ENCODE measurements at regions not wholly inside any gene's neighbourhood (a gene's known extent, or its start where the extent isn't known, plus 50 kb on each side); places are given as distances from the start of the nearest gene placed in this dataset.

GRCh38 chr14:40417777-40418401, 985.7 kb upstream of the FBXO33 start:
- H4K12ac ChIP-seq (ENCODE audit: low read depth, low read length): no peak overlapping the region
- H2BK12ac ChIP-seq (ENCODE audit: low read length): no peak overlapping the region
- H3K27ac ChIP-seq (ENCODE audit: low read depth, low read length): no peak overlapping the region
- H3K14ac ChIP-seq (ENCODE audit: low read length): no peak overlapping the region
- no peak overlapping the region for H4K91ac ChIP-seq (ENCODE audit: low read depth, low read length)
- no peaks in the 10 kb centered on the region for H3K9me3 ChIP-seq (ENCODE audit: insufficient read depth, low read depth, low read length)
- no peaks in the 10 kb centered on the region for H3K79me1 ChIP-seq (ENCODE audit: low read length)
- no peak overlapping the region for H3K9ac ChIP-seq (ENCODE audit: low read length)
- no peak overlapping the region for H2BK5ac ChIP-seq (ENCODE audit: low read depth, low read length, poor library complexity)
- no peak overlapping the region for H2AK5ac ChIP-seq (ENCODE audit: low read length)
- H3K18ac ChIP-seq (ENCODE audit: low read length): no peak overlapping the region
- no CpG with 5 or more reads among the region's 6 CpGs for WGBS (ENCODE audit: extremely low coverage, insufficient coverage, insufficient read length)
- no peak overlapping the region for H3K4me3 ChIP-seq (ENCODE audit: low read depth, low read length)
- no peak overlapping the region for H2BK120ac ChIP-seq (ENCODE audit: insufficient read depth, low read length, poor library complexity)
- H2AFZ ChIP-seq (ENCODE audit: insufficient read depth, low read length, poor library complexity): no peak overlapping the region
- H3K36me3 ChIP-seq (ENCODE audit: control insufficient read depth in 1 of 2, insufficient read depth in 2 of 2, low read length in 2 of 2): no peaks in the 10 kb centered on the region
- no peak overlapping the region for H3K23ac ChIP-seq (ENCODE audit: low read length)
- H3K4ac ChIP-seq (ENCODE audit: low read depth, low read length): no peak overlapping the region
- peak in 1 of 2 donors; percentile 63 for DNase-seq
- no peak overlapping the region for H3K4me2 ChIP-seq (ENCODE audit: low read length)
- no peak overlapping the region for H4K8ac ChIP-seq (ENCODE audit: low read depth, low read length)
- no peaks in the 10 kb centered on the region for H3K27me3 ChIP-seq (ENCODE audit: insufficient read depth, low read length)
- H3K79me2 ChIP-seq (ENCODE audit: control insufficient read depth, insufficient read depth, low read length, poor library complexity): no peaks in the 10 kb centered on the region
- H3K4me1 ChIP-seq (ENCODE audit: control insufficient read depth in 1 of 2, insufficient read depth in 2 of 2, low read length in 2 of 2): no peaks in the 10 kb centered on the region

DNA sequence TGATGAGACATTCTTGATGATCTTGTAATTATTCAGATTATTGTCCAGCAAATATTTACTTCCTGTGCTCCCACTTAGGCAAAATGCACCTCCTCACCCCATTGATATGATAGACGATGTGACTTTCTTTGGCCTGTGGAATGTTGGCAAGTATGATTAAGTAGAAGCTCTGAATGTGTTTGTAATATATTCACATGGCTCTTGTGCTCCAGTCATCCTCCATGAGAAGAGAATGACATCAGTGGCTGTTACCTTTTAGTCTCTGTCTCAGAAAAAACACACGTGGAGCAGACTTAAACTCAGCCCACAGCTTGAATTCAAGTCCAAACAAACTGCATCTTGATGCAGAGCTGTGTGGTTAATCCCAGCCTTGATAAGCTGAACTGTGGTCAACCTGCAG, 984.3 kb upstream of the FBXO33 start:
- H2BK120ac ChIP-seq (ENCODE audit: insufficient read depth, low read length, poor library complexity): no peak overlapping the region
- no peak overlapping the region for H4K12ac ChIP-seq (ENCODE audit: low read depth, low read length)
- no peaks in the 10 kb centered on the region for H3K79me1 ChIP-seq (ENCODE audit: low read length)
- H3K27ac ChIP-seq (ENCODE audit: low read depth, low read length): no peak overlapping the region
- no peak overlapping the region for H3K14ac ChIP-seq (ENCODE audit: low read length)
- no peaks in the 10 kb centered on the region for H3K27me3 ChIP-seq (ENCODE audit: insufficient read depth, low read length)
- no peaks in the 10 kb centered on the region for H3K79me2 ChIP-seq (ENCODE audit: control insufficient read depth, insufficient read depth, low read length, poor library complexity)
- no peaks in the 10 kb centered on the region for H3K9me3 ChIP-seq (ENCODE audit: insufficient read depth, low read depth, low read length)
- no peak overlapping the region for H2BK5ac ChIP-seq (ENCODE audit: low read depth, low read length, poor library complexity)
- no peak overlapping the region for H3K18ac ChIP-seq (ENCODE audit: low read length)
- H2AFZ ChIP-seq (ENCODE audit: insufficient read depth, low read length, poor library complexity): no peak overlapping the region
- no peak overlapping the region for H2BK12ac ChIP-seq (ENCODE audit: low read length)
- no peak overlapping the region for H3K23ac ChIP-seq (ENCODE audit: low read length)
- H3K9ac ChIP-seq (ENCODE audit: low read length): no peak overlapping the region
- H3K4me3 ChIP-seq (ENCODE audit: low read depth, low read length): no peak overlapping the region
- no CpG with 5 or more reads among the region's 2 CpGs for WGBS (ENCODE audit: extremely low coverage, insufficient coverage, insufficient read length)
- no peaks in the 10 kb centered on the region for H3K4me1 ChIP-seq (ENCODE audit: control insufficient read depth in 1 of 2, insufficient read depth in 2 of 2, low read length in 2 of 2)
- no peak overlapping the region for H4K91ac ChIP-seq (ENCODE audit: low read depth, low read length)
- H4K8ac ChIP-seq (ENCODE audit: low read depth, low read length): no peak overlapping the region
- no peak overlapping the region for H3K4me2 ChIP-seq (ENCODE audit: low read length)
- DNase-seq: no peak
- H3K36me3 ChIP-seq (ENCODE audit: control insufficient read depth in 1 of 2, insufficient read depth in 2 of 2, low read length in 2 of 2): no peaks in the 10 kb centered on the region
- no peak overlapping the region for H2AK5ac ChIP-seq (ENCODE audit: low read length)
- no peak overlapping the region for H3K4ac ChIP-seq (ENCODE audit: low read depth, low read length)

DNA sequence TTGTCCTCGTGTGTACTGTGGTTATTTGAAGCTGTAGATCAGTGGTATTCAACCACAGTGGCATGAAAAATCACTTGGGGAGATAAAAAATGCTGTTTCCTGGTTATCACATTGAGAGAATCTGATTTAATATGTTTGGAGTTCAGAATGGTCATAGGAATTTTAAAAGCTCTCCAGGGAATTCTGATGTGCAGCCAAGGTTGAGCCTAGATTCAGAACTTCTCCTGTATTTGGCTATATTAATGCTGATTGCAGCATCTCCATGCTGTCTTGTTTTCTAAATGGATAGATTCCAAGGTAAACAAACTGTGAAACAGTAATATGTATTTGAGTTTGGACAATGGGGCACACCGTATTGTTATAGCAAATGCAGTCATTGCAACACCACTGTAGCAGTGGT, 982.2 kb upstream of the FBXO33 start:
- no peak overlapping the region for H4K91ac ChIP-seq (ENCODE audit: low read depth, low read length)
- H3K27me3 ChIP-seq (ENCODE audit: insufficient read depth, low read length): no peaks in the 10 kb centered on the region
- no CpG with 5 or more reads among the region's 2 CpGs for WGBS (ENCODE audit: extremely low coverage, insufficient coverage, insufficient read length)
- H3K23ac ChIP-seq (ENCODE audit: low read length): no peak overlapping the region
- no peak overlapping the region for H3K14ac ChIP-seq (ENCODE audit: low read length)
- no peak overlapping the region for H2AK5ac ChIP-seq (ENCODE audit: low read length)
- no peaks in the 10 kb centered on the region for H3K79me1 ChIP-seq (ENCODE audit: low read length)
- no peak overlapping the region for H2BK12ac ChIP-seq (ENCODE audit: low read length)
- no peak overlapping the region for H2AFZ ChIP-seq (ENCODE audit: insufficient read depth, low read length, poor library complexity)
- H3K79me2 ChIP-seq (ENCODE audit: control insufficient read depth, insufficient read depth, low read length, poor library complexity): no peaks in the 10 kb centered on the region
- no peak overlapping the region for H4K12ac ChIP-seq (ENCODE audit: low read depth, low read length)
- no peak overlapping the region for H3K4ac ChIP-seq (ENCODE audit: low read depth, low read length)
- no peaks in the 10 kb centered on the region for H3K9me3 ChIP-seq (ENCODE audit: insufficient read depth, low read depth, low read length)
- no peaks in the 10 kb centered on the region for H3K4me1 ChIP-seq (ENCODE audit: control insufficient read depth in 1 of 2, insufficient read depth in 2 of 2, low read length in 2 of 2)
- H3K4me2 ChIP-seq (ENCODE audit: low read length): no peak overlapping the region
- H3K18ac ChIP-seq (ENCODE audit: low read length): no peak overlapping the region
- no peak overlapping the region for H4K8ac ChIP-seq (ENCODE audit: low read depth, low read length)
- H3K36me3 ChIP-seq (ENCODE audit: control insufficient read depth in 1 of 2, insufficient read depth in 2 of 2, low read length in 2 of 2): no peaks in the 10 kb centered on the region
- H3K4me3 ChIP-seq (ENCODE audit: low read depth, low read length): no peak overlapping the region
- H2BK5ac ChIP-seq (ENCODE audit: low read depth, low read length, poor library complexity): no peak overlapping the region
- H2BK120ac ChIP-seq (ENCODE audit: insufficient read depth, low read length, poor library complexity): no peak overlapping the region
- no peak for DNase-seq
- no peak overlapping the region for H3K27ac ChIP-seq (ENCODE audit: low read depth, low read length)
- H3K9ac ChIP-seq (ENCODE audit: low read length): no peak overlapping the region

- WGBS (ENCODE audit: extremely low coverage, insufficient coverage, insufficient read length): no CpG with 5 or more reads among the region's 4 CpGs
- Histone ChIP-seq H2AFZ (ENCODE audit: insufficient read depth, low read length, poor library complexity) (no peak overlapping the region), H4K12ac (ENCODE audit: low read depth, low read length) (no peak overlapping the region)
Measured at GRCh38 chr14:40413136-40413535, 980.9 kb upstream of the FBXO33 start.

More at GRCh38 chr14:40413136-40413535, 980.9 kb upstream of the FBXO33 start:
- no peak for DNase-seq
- H4K8ac ChIP-seq (ENCODE audit: low read depth, low read length): no peak overlapping the region
- no peaks in the 10 kb centered on the region for H3K79me2 ChIP-seq (ENCODE audit: control insufficient read depth, insufficient read depth, low read length, poor library complexity)
- H4K91ac ChIP-seq (ENCODE audit: low read depth, low read length): no peak overlapping the region
- H3K18ac ChIP-seq (ENCODE audit: low read length): no peak overlapping the region
- no peak overlapping the region for H3K27ac ChIP-seq (ENCODE audit: low read depth, low read length)
- H3K27me3 ChIP-seq (ENCODE audit: insufficient read depth, low read length): no peaks in the 10 kb centered on the region
- no peak overlapping the region for H3K23ac ChIP-seq (ENCODE audit: low read length)
- H3K79me1 ChIP-seq (ENCODE audit: low read length): no peaks in the 10 kb centered on the region
- H2BK12ac ChIP-seq (ENCODE audit: low read length): no peak overlapping the region
- H3K4me2 ChIP-seq (ENCODE audit: low read length): no peak overlapping the region
- H3K4me3 ChIP-seq (ENCODE audit: low read depth, low read length): no peak overlapping the region
- no peak overlapping the region for H2AK5ac ChIP-seq (ENCODE audit: low read length)
- peaks cover 2% of the 10 kb centered on the region for H3K9me3 ChIP-seq (ENCODE audit: insufficient read depth, low read depth, low read length)
- no peak overlapping the region for H3K9ac ChIP-seq (ENCODE audit: low read length)
- H3K14ac ChIP-seq (ENCODE audit: low read length): no peak overlapping the region
- no peak overlapping the region for H2BK120ac ChIP-seq (ENCODE audit: insufficient read depth, low read length, poor library complexity)
- no peak overlapping the region for H3K4ac ChIP-seq (ENCODE audit: low read depth, low read length)
- H2BK5ac ChIP-seq (ENCODE audit: low read depth, low read length, poor library complexity): no peak overlapping the region
- no peaks in the 10 kb centered on the region for H3K4me1 ChIP-seq (ENCODE audit: control insufficient read depth in 1 of 2, insufficient read depth in 2 of 2, low read length in 2 of 2)
- H3K36me3 ChIP-seq (ENCODE audit: control insufficient read depth in 1 of 2, insufficient read depth in 2 of 2, low read length in 2 of 2): no peaks in the 10 kb centered on the region

All from trophoblast cell (in vitro differentiated cells and primary cell).